ENCODE measurements at regions not wholly inside any gene's neighbourhood (a gene's known extent, or its start where the extent isn't known, plus 50 kb on each side); places are given as distances from the start of the nearest gene placed in this dataset.

GRCh38 chr10:107984581-107984980 is 820.1 kb upstream of the SORCS1 start:
- Mint-ChIP-seq H3K4me3 (no peak overlapping the region), H3K36me3 (no peaks in the 10 kb centered on the region), H3K27ac (no peak overlapping the region), H3K9me3 (no peaks in the 10 kb centered on the region), H3K27me3 (ENCODE audit: low read depth) (no peaks in the 10 kb centered on the region), H3K4me1 (no peaks in the 10 kb centered on the region)
- ATAC-seq (no peak), DNase-seq (ENCODE audit: low spot score) (no peak)
- TF ChIP-seq ZNF671 (CRISPR knock-in tag; IDR thresholded peaks at IDR 0.05), result no peak
- TF ChIP-seq ETV6 (CRISPR knock-in tag; IDR thresholded peaks at IDR 0.05), result no peak
- TF ChIP-seq CDX4 (CRISPR knock-in tag; IDR thresholded peaks at IDR 0.05; ENCODE audit: borderline replicate concordance), result no peak
- TF ChIP-seq HMGXB4 (CRISPR knock-in tag; IDR thresholded peaks at IDR 0.05), result no peak
- no peak for TF ChIP-seq CREB1 (CRISPR knock-in tag; IDR thresholded peaks at IDR 0.05)
- TF ChIP-seq ATF1 (CRISPR knock-in tag; IDR thresholded peaks at IDR 0.05), result no peak
- TF ChIP-seq RELA (CRISPR knock-in tag; IDR thresholded peaks at IDR 0.05; ENCODE audit: borderline replicate concordance), result no peak
- TF ChIP-seq MXD4 (CRISPR knock-in tag; IDR thresholded peaks at IDR 0.05; ENCODE audit: borderline replicate concordance), result no peak
- TF ChIP-seq HMGA2 (CRISPR knock-in tag; IDR thresholded peaks at IDR 0.05), result no peak
- no peak for TF ChIP-seq E2F4 (CRISPR knock-in tag; IDR thresholded peaks at IDR 0.05; ENCODE audit: borderline replicate concordance, low read depth)
- no peak for TF ChIP-seq NFYB (CRISPR knock-in tag; conservative IDR thresholded peaks at IDR 0.05; ENCODE audit: low read depth)
- ChIA-PET CTCF (no interaction called here), POLR2A (no interaction called here)

GRCh38 chr10:107984149-107984548 is 819.6 kb upstream of the SORCS1 start:
- no peak for ATAC-seq
- Mint-ChIP-seq H3K27ac (no peak overlapping the region), H3K9me3 (no peaks in the 10 kb centered on the region), H3K27me3 (ENCODE audit: low read depth) (no peaks in the 10 kb centered on the region), H3K36me3 (no peaks in the 10 kb centered on the region), H3K4me1 (no peaks in the 10 kb centered on the region), H3K4me3 (no peak overlapping the region)
- ChIA-PET POLR2A (no interaction called here), CTCF (no interaction called here)
- DNase-seq (ENCODE audit: low spot score), result no peak
- TF ChIP-seq MAX (CRISPR knock-in tag; IDR thresholded peaks at IDR 0.05) (no peak), NR1H2 (CRISPR knock-in tag; IDR thresholded peaks at IDR 0.05) (no peak), RORB (CRISPR knock-in tag; IDR thresholded peaks at IDR 0.05) (no peak), ZNF416 (CRISPR knock-in tag; IDR thresholded peaks at IDR 0.05) (no peak), MLX (CRISPR knock-in tag; IDR thresholded peaks at IDR 0.05) (no peak), ATF6 (CRISPR knock-in tag; IDR thresholded peaks at IDR 0.05) (no peak), HMGXB4 (CRISPR knock-in tag; IDR thresholded peaks at IDR 0.05) (no peak), ZNF317 (CRISPR knock-in tag; IDR thresholded peaks at IDR 0.05; ENCODE audit: borderline replicate concordance, low read depth) (no peak), NFATC4 (CRISPR knock-in tag; IDR thresholded peaks at IDR 0.05) (no peak), ZNF138 (CRISPR knock-in tag; conservative IDR thresholded peaks at IDR 0.05) (no peak), E2F4 (CRISPR knock-in tag; IDR thresholded peaks at IDR 0.05; ENCODE audit: borderline replicate concordance, low read depth) (no peak), ZNF396 (CRISPR knock-in tag; IDR thresholded peaks at IDR 0.05; ENCODE audit: borderline replicate concordance) (no peak), ZMAT4 (CRISPR knock-in tag; IDR thresholded peaks at IDR 0.05) (no peak), ATF3 (CRISPR knock-in tag; conservative IDR thresholded peaks at IDR 0.05) (no peak)

All from WTC11 (cell line).